DND-41 (cell line): ENCODE measurements at regions not wholly inside any gene's neighbourhood (a gene's known extent, or its start where the extent isn't known, plus 50 kb on each side); places are given as distances from the start of the nearest gene placed in this dataset.
"Not testable (repeated sequence)": the region's sequence is repeated elsewhere in the genome, so short reads cannot be mapped to it uniquely, and the experiment has no call there.

Experiments
- ATAC-seq: fragments of 200-7000 bp; cut with Tn5 transposase; 3 replicates; pipeline ENCODE4 v1.9.1; 2021; ENCODE audit warnings: low read depth; ENCODE audit not compliant: insufficient read depth
- DNase-seq: peaks from one replicate; pipeline ENCODE4 v3.0.0-alpha.2; 2020
- H2AFZ ChIP-seq: 2 replicates; pipeline ENCODE4 v1.6.0; 2012; ENCODE audit warnings: low read depth, low read length
- H3K27ac ChIP-seq: 2 replicates; pipeline ENCODE4 v1.5.1; 2012; ENCODE audit warnings: low read length, inconsistent platforms
- H3K27me3 ChIP-seq: fragments of 200-600 bp; sonication (generic); 2 replicates; pipeline ENCODE4 v1.6.0; 2012; ENCODE audit warnings: low read length, mild to moderate bottlenecking, inconsistent platforms; ENCODE audit not compliant: insufficient read depth, poor library complexity
- H3K36me3 ChIP-seq: 2 replicates; pipeline ENCODE4 v1.5.1; 2012; ENCODE audit warnings: low read length, inconsistent platforms; ENCODE audit not compliant: insufficient read depth
- H3K4me1 ChIP-seq: 2 replicates; pipeline ENCODE4 v1.5.1; 2012; ENCODE audit warnings: mild to moderate bottlenecking, low read length; ENCODE audit not compliant: insufficient read depth
- H3K4me2 ChIP-seq: 2 replicates; pipeline ENCODE4 v1.6.0; 2012; ENCODE audit warnings: mild to moderate bottlenecking, moderate library complexity, low read length, inconsistent platforms; ENCODE audit not compliant: insufficient read depth
- H3K4me3 ChIP-seq, 2 experiments: fragments of 200-600 bp in 1 of 2; shearing (Covaris generic) in 1 of 2; 2 replicates each; pipeline ENCODE4 v1.5.1; 2012 to 2016; ENCODE audit warnings: inconsistent platforms in 2 of 2, low read length in 2 of 2, mild to moderate bottlenecking in 2 of 2, low read depth in 1 of 2, moderate library complexity in 1 of 2
- H3K79me2 ChIP-seq: 2 replicates; pipeline ENCODE4 v1.6.0; 2012; ENCODE audit warnings: low read length, inconsistent platforms; ENCODE audit not compliant: insufficient read depth
- H3K9ac ChIP-seq: 2 replicates; pipeline ENCODE4 v1.6.0; 2012; ENCODE audit warnings: low read depth, mild to moderate bottlenecking, inconsistent platforms, low read length, moderate library complexity
- H3K9me3 ChIP-seq: 2 replicates; pipeline ENCODE4 v1.5.1; 2012; ENCODE audit warnings: low read length, moderate library complexity, mild to moderate bottlenecking, inconsistent platforms; ENCODE audit not compliant: insufficient read depth, severe bottlenecking
- H4K20me1 ChIP-seq: 2 replicates; pipeline ENCODE4 v1.6.0; 2012; ENCODE audit warnings: low read length; ENCODE audit not compliant: insufficient read depth
- CTCF ChIP-seq: IDR thresholded peaks from 2 replicates; pipeline ENCODE4 v1.5.1; 2012; ENCODE audit warnings: borderline replicate concordance, low read length, moderate library complexity, mild to moderate bottlenecking; ENCODE audit not compliant: poor library complexity, severe bottlenecking; ENCODE audit errors: extremely low read depth
- EZH2 ChIP-seq: IDR thresholded peaks from 3 replicates; pipeline ENCODE4 v1.6.1; 2012; ENCODE audit warnings: borderline replicate concordance, low read depth, mild to moderate bottlenecking, moderate library complexity, low read length, inconsistent platforms; ENCODE audit not compliant: severe bottlenecking

DNA sequence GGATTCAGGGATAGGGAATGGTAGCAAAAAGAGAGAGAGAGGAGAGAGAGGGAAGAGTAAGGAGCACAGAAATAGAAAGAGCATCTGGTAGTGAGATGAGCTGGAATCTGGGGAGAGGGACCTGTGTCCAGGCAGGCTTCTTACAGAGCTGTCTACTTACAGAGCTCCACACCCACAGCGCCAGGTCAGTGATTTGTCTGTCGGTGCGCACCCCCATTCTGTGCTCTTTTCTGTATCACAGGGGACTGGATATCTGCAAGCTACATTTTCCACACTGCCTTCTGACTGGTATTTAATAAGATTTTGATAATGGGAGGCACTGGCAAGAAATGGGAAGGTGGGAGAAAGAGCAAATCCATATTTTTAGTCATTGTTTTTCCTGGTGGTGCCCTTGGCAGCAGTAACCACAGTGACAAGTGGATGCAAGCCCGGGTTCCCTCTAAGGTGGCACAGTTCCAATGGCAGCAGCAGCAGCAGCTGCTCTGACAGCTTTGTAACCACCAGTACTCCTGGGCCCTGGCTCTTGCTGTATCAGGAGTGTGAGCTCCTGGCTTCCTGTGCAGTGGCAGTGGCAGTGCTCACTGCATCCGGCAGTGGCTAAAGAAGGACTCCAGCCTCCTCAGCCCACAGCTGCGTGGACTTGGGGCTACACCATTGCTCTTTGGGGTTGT lies 300.5 kb downstream of the TRIML1 start:
- no peak overlapping the region for H3K4me3 ChIP-seq
- H3K79me2 ChIP-seq = no peaks in the 10 kb centered on the region
- no peak overlapping the region for H3K4me2 ChIP-seq
- no peak overlapping the region for H2AFZ ChIP-seq
- no peaks in the 10 kb centered on the region for H4K20me1 ChIP-seq
- no peak overlapping the region for H3K9ac ChIP-seq
- H3K4me1 ChIP-seq = no peaks in the 10 kb centered on the region
- ATAC-seq = no peak
- TF ChIP-seq EZH2 = no peak
- no peak for TF ChIP-seq CTCF
- H3K36me3 ChIP-seq = no peaks in the 10 kb centered on the region
- DNase-seq = no peak
- H3K9me3 ChIP-seq = peaks cover 3% of the 10 kb centered on the region
- no peak overlapping the region for H3K27ac ChIP-seq
- H3K27me3 ChIP-seq = no peaks in the 10 kb centered on the region

- Histone ChIP-seq H3K9me3 (no peaks in the 10 kb centered on the region), H3K4me3 (no peak overlapping the region), H4K20me1 (no peaks in the 10 kb centered on the region), H3K36me3 (no peaks in the 10 kb centered on the region), H3K27me3 (no peaks in the 10 kb centered on the region), H3K79me2 (no peaks in the 10 kb centered on the region), H3K27ac (no peak overlapping the region), H3K4me1 (no peaks in the 10 kb centered on the region), H3K4me2 (no peak overlapping the region), H2AFZ (no peak overlapping the region), H3K9ac (no peak overlapping the region)
- no peak for ATAC-seq
- no peak for TF ChIP-seq EZH2
- no peak for DNase-seq
These were observed 305.3 kb downstream of the TRIML1 start for GRCh38 chr4:188444500-188444899.

GRCh38 chr4:188448996-188449395 lies 309.8 kb downstream of the TRIML1 start:
- ATAC-seq, H3K36me3 ChIP-seq, H2AFZ ChIP-seq, H3K9me3 ChIP-seq, H3K4me1 ChIP-seq, DNase-seq, H3K4me3 ChIP-seq, H3K27ac ChIP-seq, H3K27me3 ChIP-seq, H3K9ac ChIP-seq, H3K79me2 ChIP-seq, H4K20me1 ChIP-seq, H3K4me2 ChIP-seq: not testable (repeated sequence)

GRCh38 chr4:188450571-188450970 lies 311.3 kb downstream of the TRIML1 start:
- no peak overlapping the region for H3K27ac ChIP-seq
- H2AFZ ChIP-seq = no peak overlapping the region
- H3K36me3 ChIP-seq = no peaks in the 10 kb centered on the region
- no peak overlapping the region for H3K4me3 ChIP-seq
- H3K9ac ChIP-seq = no peak overlapping the region
- no peak for ATAC-seq
- TF ChIP-seq EZH2 (no peak), CTCF (no peak)
- H3K79me2 ChIP-seq = no peaks in the 10 kb centered on the region
- DNase-seq = no peak
- no peaks in the 10 kb centered on the region for H4K20me1 ChIP-seq
- no peaks in the 10 kb centered on the region for H3K4me1 ChIP-seq
- no peaks in the 10 kb centered on the region for H3K27me3 ChIP-seq
- H3K9me3 ChIP-seq = no peaks in the 10 kb centered on the region
- H3K4me2 ChIP-seq = no peak overlapping the region
